Large intestine (tissue), 3 donors: ENCODE measurements at regions not wholly inside any gene's neighbourhood (a gene's known extent, or its start where the extent isn't known, plus 50 kb on each side); places are given as distances from the start of the nearest gene placed in this dataset.

Experiments used
- DNase-seq, 2 donors: peaks; one replicate each; pipeline versions ENCODE4 v3.0.0 to v3.0.0-alpha.2; 2013
- H3K27ac ChIP-seq: one replicate; pipeline ENCODE4 v1.5.1; 2013; ENCODE audit warnings: low read length
- H3K27me3 ChIP-seq: 2 replicates; pipeline ENCODE4 v1.6.1; 2013; ENCODE audit warnings: low read length; ENCODE audit not compliant: control insufficient read depth, insufficient read depth
- H3K36me3 ChIP-seq: 2 replicates; pipeline ENCODE4 v1.6.1; 2013; ENCODE audit warnings: low read length; ENCODE audit not compliant: control insufficient read depth, insufficient read depth
- H3K4me1 ChIP-seq: one replicate; pipeline ENCODE4 v1.6.1; 2013; ENCODE audit warnings: low read length; ENCODE audit not compliant: control insufficient read depth, insufficient read depth
- H3K4me3 ChIP-seq: one replicate; pipeline ENCODE4 v1.5.1; 2013; ENCODE audit warnings: low read length
- H3K9me3 ChIP-seq: one replicate; pipeline ENCODE4 v1.6.1; 2013; ENCODE audit warnings: mild to moderate bottlenecking, low read depth, low read length, moderate library complexity; ENCODE audit not compliant: control insufficient read depth
- WGBS: methylation state at CpG from one replicate; pipeline ENCODE4 v1.1.5; 2013; ENCODE audit warnings: low lambda C conversion rate; ENCODE audit not compliant: insufficient coverage; 5-methylcytosine and 5-hydroxymethylcytosine counted together

DNA sequence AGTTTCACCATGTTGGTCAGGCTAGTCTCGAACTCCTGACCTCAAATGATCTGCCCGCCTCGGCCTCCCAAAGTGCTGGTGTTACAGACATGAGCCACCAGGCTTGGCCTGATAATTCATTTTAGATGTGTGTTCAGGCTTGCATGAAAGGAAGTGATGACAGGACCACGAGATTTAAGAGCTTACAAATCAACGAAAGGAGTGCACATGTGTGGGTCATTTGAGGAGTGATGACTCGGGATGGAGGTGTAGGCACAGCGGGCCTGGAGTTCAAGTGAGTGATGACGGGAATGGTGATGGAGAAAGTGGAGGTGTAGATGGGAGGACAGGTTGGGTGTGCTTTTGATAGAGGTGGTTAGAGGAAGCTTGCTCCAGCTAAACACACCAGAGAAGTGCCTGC is 742.4 kb downstream of the GALR1 start:
- Histone ChIP-seq H3K27me3 (no peaks in the 10 kb centered on the region), H3K27ac (no peak overlapping the region), H3K4me1 (no peaks in the 10 kb centered on the region), H3K4me3 (no peak overlapping the region), H3K9me3 (no peaks in the 10 kb centered on the region), H3K36me3 (no peaks in the 10 kb centered on the region)
- DNase-seq = no peak
- WGBS = 100% methylated on average over 4 of the region's 8 CpGs

DNA sequence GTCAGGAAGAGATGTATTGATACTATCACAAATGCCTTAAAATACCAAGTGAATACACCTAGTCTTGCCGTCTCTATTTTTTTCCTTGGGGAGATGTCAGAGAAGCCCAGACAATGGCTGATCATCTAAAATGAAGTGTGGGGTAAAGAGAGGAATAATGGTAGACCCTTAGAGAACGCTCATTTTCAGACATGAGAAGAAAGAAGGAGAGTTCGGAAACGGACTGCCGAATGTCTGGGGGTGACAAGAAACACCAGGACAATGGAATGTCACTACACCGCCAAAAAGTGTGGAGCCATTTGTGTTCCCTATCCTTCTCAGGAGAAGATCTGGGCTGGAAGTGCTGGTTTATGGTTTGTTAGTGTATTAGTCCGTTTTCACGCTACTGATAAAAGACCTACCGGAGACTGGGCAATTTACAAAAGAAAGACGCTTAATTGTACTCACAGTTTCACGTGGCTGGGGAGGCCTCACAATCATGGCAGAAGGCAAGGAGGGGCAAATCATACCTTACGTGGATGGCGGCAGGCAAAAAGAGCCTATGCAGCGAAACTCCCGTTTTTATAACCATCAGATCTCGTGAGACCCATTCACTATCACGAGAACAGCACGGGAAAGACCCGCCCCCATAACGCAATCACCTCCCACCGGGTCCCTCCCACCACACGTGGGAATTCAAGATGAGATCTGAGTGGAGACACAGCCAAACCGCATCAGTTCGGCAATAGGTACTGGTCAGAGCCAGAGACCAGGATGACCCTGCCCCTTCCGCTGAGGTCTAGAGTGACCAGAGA is 743.7 kb downstream of the GALR1 start:
- no peaks in the 10 kb centered on the region for H3K4me1 ChIP-seq
- no peak overlapping the region for H3K27ac ChIP-seq
- no peaks in the 10 kb centered on the region for H3K36me3 ChIP-seq
- DNase-seq = no peak
- no peak overlapping the region for H3K4me3 ChIP-seq
- H3K27me3 ChIP-seq = no peaks in the 10 kb centered on the region
- no peaks in the 10 kb centered on the region for H3K9me3 ChIP-seq
- no CpG with 5 or more reads among the region's 25 CpGs for WGBS

DNA sequence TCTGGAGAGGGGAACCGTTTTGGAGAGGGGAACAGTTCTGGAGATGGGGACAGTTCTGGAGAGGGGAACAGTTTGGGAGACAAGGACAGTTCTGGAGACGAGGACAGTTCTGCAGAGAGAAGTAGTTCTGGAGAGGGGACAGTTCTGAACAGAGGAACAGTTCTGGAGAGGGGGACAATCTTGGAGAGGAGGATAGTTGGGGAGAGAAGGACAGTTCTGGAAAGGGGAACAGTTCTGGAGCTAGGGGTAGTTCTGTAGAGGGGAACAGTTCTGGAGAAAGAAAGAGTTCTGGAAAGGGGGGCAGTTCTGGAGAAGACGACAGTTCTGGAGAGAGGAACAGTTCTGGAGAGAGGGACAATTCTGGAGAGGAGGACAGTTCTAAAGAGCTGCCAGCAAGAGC is 745.9 kb downstream of the GALR1 start:
- peaks cover 2% of the 10 kb centered on the region for H3K9me3 ChIP-seq
- H3K27me3 ChIP-seq = no peaks in the 10 kb centered on the region
- no peak for DNase-seq
- 100% methylated on average over 2 of the region's 3 CpGs for WGBS
- no peak overlapping the region for H3K4me3 ChIP-seq
- H3K36me3 ChIP-seq = no peaks in the 10 kb centered on the region
- H3K27ac ChIP-seq = no peak overlapping the region
- H3K4me1 ChIP-seq = no peaks in the 10 kb centered on the region

- H3K9me3 ChIP-seq = peaks cover 2% of the 10 kb centered on the region
- H3K27ac ChIP-seq = no peak overlapping the region
- H3K4me1 ChIP-seq = no peaks in the 10 kb centered on the region
- H3K4me3 ChIP-seq = no peak overlapping the region
- H3K36me3 ChIP-seq = no peaks in the 10 kb centered on the region
- H3K27me3 ChIP-seq = no peaks in the 10 kb centered on the region
- DNase-seq = no peak
- WGBS = 40% methylated on average over 1 of the region's 4 CpGs
Measured at GRCh38 chr18:77996737-77997136, 747.1 kb downstream of the GALR1 start.

GRCh38 chr18:78001811-78002210 is 752.2 kb downstream of the GALR1 start:
- no peaks in the 10 kb centered on the region for H3K27me3 ChIP-seq
- peaks cover 2% of the 10 kb centered on the region for H3K9me3 ChIP-seq
- no peak for DNase-seq
- no peaks in the 10 kb centered on the region for H3K4me1 ChIP-seq
- H3K36me3 ChIP-seq = no peaks in the 10 kb centered on the region
- no peak overlapping the region for H3K27ac ChIP-seq
- H3K4me3 ChIP-seq = no peak overlapping the region

GRCh38 chr18:78006006-78006773 is 756.5 kb downstream of the GALR1 start:
- Histone ChIP-seq H3K27me3 (no peaks in the 10 kb centered on the region), H3K36me3 (no peaks in the 10 kb centered on the region), H3K4me3 (no peak overlapping the region), H3K9me3 (peaks cover 9% of the 10 kb centered on the region), H3K4me1 (no peaks in the 10 kb centered on the region), H3K27ac (no peak overlapping the region)
- WGBS = no CpG with 5 or more reads among the region's 9 CpGs
- DNase-seq = no peak

DNA sequence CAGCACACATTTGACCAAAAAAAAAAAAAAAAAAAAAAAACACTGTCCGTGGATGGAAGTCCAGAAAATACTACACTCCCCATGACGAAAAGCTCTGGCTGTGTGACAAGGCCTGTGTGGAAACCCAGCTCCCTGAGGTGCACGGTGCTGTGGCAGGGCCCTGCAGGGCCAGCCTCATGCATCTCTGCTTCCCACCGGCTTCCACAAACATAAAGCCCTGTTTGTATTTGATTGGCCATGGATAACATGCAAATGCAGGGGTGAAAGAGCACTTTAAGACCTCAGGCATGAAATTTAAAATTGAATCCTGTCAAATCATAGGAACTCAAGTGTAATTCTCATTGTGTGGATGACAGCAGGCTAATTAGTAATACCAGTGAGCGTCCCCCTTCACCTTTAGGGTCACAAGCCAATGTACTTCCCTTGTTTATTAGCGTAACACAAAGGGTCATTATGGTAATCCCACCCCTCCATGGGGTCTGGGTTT is 757.2 kb downstream of the GALR1 start:
- H3K27ac ChIP-seq = no peak overlapping the region
- no peaks in the 10 kb centered on the region for H3K36me3 ChIP-seq
- no peak overlapping the region for H3K4me3 ChIP-seq
- no peak for DNase-seq
- WGBS = no CpG with 5 or more reads among the region's 6 CpGs
- H3K27me3 ChIP-seq = no peaks in the 10 kb centered on the region
- no peaks in the 10 kb centered on the region for H3K4me1 ChIP-seq
- peaks cover 10% of the 10 kb centered on the region for H3K9me3 ChIP-seq

GRCh38 chr18:78010363-78010762 is 760.7 kb downstream of the GALR1 start:
- DNase-seq = no peak
- Histone ChIP-seq H3K9me3 (peaks cover 10% of the 10 kb centered on the region), H3K4me1 (no peaks in the 10 kb centered on the region), H3K27me3 (no peaks in the 10 kb centered on the region), H3K36me3 (no peaks in the 10 kb centered on the region), H3K27ac (no peak overlapping the region), H3K4me3 (no peak overlapping the region)

DNA sequence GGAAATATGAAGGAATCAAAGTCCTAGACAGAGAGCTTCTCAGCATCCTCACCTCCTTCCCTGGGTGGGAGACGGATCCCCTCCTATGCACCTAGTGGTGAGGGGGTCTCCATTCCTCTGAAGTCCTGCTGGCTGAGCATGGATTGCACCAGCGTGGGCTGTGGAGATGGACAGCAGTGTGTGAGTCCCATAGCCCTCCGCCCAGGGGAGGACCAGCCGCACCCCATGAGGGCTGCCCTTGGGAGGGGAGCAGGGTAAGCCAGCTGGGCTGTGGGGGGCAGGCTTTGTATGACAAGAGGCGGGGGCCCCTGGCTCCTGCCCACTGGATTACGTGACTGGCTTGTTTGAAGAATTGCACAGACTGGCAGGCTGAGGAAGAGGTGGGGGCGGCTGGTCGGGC is 768.2 kb downstream of the GALR1 start:
- no peak overlapping the region for H3K4me3 ChIP-seq
- DNase-seq = no peak
- H3K9me3 ChIP-seq = peaks cover 5% of the 10 kb centered on the region
- H3K4me1 ChIP-seq = no peaks in the 10 kb centered on the region
- H3K27me3 ChIP-seq = no peaks in the 10 kb centered on the region
- no peaks in the 10 kb centered on the region for H3K36me3 ChIP-seq
- no peak overlapping the region for H3K27ac ChIP-seq
- WGBS = no CpG with 5 or more reads among the region's 8 CpGs

- Histone ChIP-seq H3K4me1 (no peaks in the 10 kb centered on the region), H3K27ac (no peak overlapping the region), H3K4me3 (no peak overlapping the region), H3K9me3 (peaks cover 2% of the 10 kb centered on the region), H3K36me3 (no peaks in the 10 kb centered on the region), H3K27me3 (no peaks in the 10 kb centered on the region)
- DNase-seq = no peak
- WGBS = no CpG with 5 or more reads among the region's 3 CpGs
Measured at GRCh38 chr18:78021196-78021595, 771.5 kb downstream of the GALR1 start.
